T-helper 1 cell treated with Interleukin-12 subunit alpha and Interleukin-12 subunit beta and Interleukin-4 antibody, amounts not matched to agents 30 μg/mL and 1 μg/mL, for 36 hours (primary cell): ENCODE measurements at regions not wholly inside any gene's neighbourhood (a gene's known extent, or its start where the extent isn't known, plus 50 kb on each side); places are given as distances from the start of the nearest gene placed in this dataset.

Experiments used
- H3K27ac Mint-ChIP-seq: one replicate; pipeline ENCODE4 v1.8.0; 2021; ENCODE audit warnings: mild to moderate bottlenecking, mixed read lengths
- H3K27me3 Mint-ChIP-seq: one replicate; pipeline ENCODE4 v1.8.0; 2021; ENCODE audit warnings: low read depth, mixed read lengths
- H3K36me3 Mint-ChIP-seq: one replicate; pipeline ENCODE4 v1.8.0; 2021; ENCODE audit warnings: low read depth, mixed read lengths
- H3K4me1 Mint-ChIP-seq: one replicate; pipeline ENCODE4 v1.8.0; 2021; ENCODE audit warnings: low read depth, mixed read lengths
- H3K4me3 Mint-ChIP-seq: one replicate; pipeline ENCODE4 v1.8.0; 2021; ENCODE audit warnings: mild to moderate bottlenecking, moderate library complexity, mixed read lengths
- H3K9me3 Mint-ChIP-seq: one replicate; pipeline ENCODE4 v1.8.0; 2021; ENCODE audit warnings: mixed read lengths

DNA sequence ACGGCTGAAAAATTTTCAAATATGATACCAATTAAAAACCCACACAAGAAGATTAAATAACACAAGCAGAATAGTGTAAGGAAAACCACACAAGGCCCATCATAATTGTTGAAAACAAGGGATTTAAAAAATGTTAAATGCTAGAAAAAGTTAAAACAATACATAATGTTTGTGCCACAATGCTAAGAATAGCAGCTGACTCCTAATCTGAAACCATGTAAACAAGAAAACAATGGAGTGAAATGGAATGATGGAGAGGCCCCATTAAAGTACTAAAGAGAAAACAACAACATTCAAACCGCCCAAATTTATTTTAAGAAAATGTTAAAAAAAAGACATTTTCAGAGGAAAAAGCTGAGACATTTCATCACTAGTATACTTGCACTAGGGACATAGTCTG lies 663.6 kb upstream of the NCAM2 start:
- no peak overlapping the region for H3K27ac Mint-ChIP-seq
- H3K9me3 Mint-ChIP-seq = peaks cover 23% of the 10 kb centered on the region
- H3K4me1 Mint-ChIP-seq = no peaks in the 10 kb centered on the region
- H3K27me3 Mint-ChIP-seq = no peaks in the 10 kb centered on the region
- H3K36me3 Mint-ChIP-seq = no peaks in the 10 kb centered on the region
- no peak overlapping the region for H3K4me3 Mint-ChIP-seq

DNA sequence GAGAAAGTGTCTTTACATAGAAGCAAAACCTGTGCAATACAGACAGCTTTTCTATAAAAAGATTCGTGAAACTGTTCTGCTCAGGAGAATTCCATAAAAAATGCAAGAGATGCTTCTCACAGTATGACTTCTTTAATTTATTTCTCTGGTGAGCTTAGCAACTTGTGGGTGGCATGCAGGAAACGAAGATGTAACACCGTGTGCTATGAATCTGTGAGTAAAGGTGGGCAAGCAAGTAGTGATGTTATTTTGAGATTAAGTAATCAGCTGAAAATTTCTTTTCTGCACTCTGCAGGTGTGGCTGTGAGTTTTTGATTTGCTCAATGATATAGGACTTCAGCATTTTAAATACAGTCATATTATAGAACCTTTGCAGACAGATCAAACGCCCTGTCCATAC lies 656.8 kb upstream of the NCAM2 start:
- Mint-ChIP-seq H3K4me3 (no peak overlapping the region), H3K27me3 (no peaks in the 10 kb centered on the region), H3K36me3 (no peaks in the 10 kb centered on the region), H3K4me1 (no peaks in the 10 kb centered on the region), H3K27ac (no peak overlapping the region), H3K9me3 (peaks cover 20% of the 10 kb centered on the region)

DNA sequence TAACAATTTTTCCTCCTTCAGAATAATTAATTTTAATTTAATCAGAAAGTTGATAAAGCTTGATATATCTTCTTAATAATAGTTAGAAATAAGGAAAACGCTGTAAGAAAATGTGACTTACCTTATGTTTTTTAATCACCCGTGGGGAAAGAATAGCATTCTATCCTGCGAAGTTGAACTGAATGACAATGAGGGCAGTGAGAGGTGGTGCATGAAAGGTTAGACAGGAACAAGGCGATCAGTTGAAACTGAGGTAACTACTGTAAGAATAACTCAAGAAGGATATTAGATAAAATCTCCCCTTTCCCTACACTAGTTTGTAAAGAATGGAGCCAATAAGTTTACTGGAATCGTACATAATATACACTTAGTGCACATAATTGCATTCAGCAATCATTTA lies 655.0 kb upstream of the NCAM2 start:
- H3K9me3 Mint-ChIP-seq = peaks cover 33% of the 10 kb centered on the region
- H3K27ac Mint-ChIP-seq = no peak overlapping the region
- no peak overlapping the region for H3K4me3 Mint-ChIP-seq
- H3K4me1 Mint-ChIP-seq = no peaks in the 10 kb centered on the region
- no peaks in the 10 kb centered on the region for H3K36me3 Mint-ChIP-seq
- H3K27me3 Mint-ChIP-seq = no peaks in the 10 kb centered on the region

DNA sequence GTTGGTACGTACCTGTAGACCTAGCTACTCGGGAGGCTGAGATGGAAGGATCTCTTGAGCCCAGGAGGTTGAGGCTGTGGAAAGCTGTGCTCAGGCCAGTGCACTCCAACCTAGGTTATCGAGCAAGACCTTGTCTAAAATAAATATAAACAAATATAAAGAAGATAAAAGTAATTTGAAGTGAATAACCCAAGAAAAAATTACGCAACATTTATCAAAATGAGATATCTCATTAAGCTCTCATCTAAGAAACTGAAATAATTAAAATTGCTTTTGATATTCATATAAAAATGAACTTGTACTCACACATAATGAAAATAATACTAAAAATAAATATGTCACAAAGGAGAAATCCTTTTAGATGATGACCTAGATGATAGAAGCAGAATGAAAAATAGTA lies 647.1 kb upstream of the NCAM2 start:
- peaks cover 38% of the 10 kb centered on the region for H3K9me3 Mint-ChIP-seq
- no peaks in the 10 kb centered on the region for H3K4me1 Mint-ChIP-seq
- no peak overlapping the region for H3K27ac Mint-ChIP-seq
- no peaks in the 10 kb centered on the region for H3K36me3 Mint-ChIP-seq
- no peaks in the 10 kb centered on the region for H3K27me3 Mint-ChIP-seq
- H3K4me3 Mint-ChIP-seq = no peak overlapping the region

DNA sequence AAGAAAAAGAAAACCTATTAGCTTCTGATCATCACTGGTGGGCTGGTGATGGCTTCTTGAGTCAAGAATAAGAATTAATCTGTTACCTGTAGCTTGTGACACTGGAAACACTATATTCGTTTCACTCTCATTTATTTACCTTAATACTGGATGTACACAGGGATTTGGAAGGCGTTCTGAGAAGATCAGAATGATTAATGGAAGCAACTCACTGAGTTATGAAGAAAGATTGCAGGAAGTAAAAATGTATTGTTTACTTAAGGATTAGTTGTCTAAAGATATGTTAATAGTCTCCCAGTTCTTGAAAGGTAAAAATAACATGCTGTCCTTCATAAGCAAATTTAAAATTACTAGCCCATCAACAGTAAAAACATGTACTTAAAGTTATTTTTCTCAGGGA lies 644.9 kb upstream of the NCAM2 start:
- H3K4me3 Mint-ChIP-seq = no peak overlapping the region
- no peaks in the 10 kb centered on the region for H3K27me3 Mint-ChIP-seq
- no peaks in the 10 kb centered on the region for H3K4me1 Mint-ChIP-seq
- H3K27ac Mint-ChIP-seq = no peak overlapping the region
- peaks cover 25% of the 10 kb centered on the region for H3K9me3 Mint-ChIP-seq
- no peaks in the 10 kb centered on the region for H3K36me3 Mint-ChIP-seq

- Mint-ChIP-seq H3K36me3 (no peaks in the 10 kb centered on the region), H3K27me3 (no peaks in the 10 kb centered on the region), H3K4me1 (no peaks in the 10 kb centered on the region), H3K27ac (no peak overlapping the region), H3K9me3 (peaks cover 24% of the 10 kb centered on the region), H3K4me3 (no peak overlapping the region)
Observed at GRCh38 chr21:20373031-20373430, 625.2 kb upstream of the NCAM2 start.

DNA sequence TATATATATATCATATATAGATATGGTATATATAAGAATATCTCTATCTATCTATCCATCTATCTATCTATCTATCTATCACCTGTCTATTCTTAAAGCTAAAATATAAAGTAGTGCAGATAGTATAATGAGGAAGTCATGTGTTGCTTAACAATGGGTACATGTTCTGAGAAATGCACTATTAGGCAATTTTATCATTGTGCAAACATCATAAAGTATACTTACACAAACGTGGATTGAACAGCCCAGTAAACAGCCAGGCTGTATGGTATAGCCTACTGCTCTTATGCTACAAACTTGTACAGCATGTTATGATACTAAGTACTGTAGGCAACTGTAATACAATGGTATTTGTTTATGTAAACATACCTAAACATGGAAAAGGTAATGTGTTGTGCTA lies 621.0 kb upstream of the NCAM2 start:
- H3K27me3 Mint-ChIP-seq = no peaks in the 10 kb centered on the region
- no peak overlapping the region for H3K27ac Mint-ChIP-seq

GRCh38 chr21:20388400-20388799 lies 609.8 kb upstream of the NCAM2 start:
- no peaks in the 10 kb centered on the region for H3K4me1 Mint-ChIP-seq
- H3K27ac Mint-ChIP-seq = no peak overlapping the region
- no peaks in the 10 kb centered on the region for H3K36me3 Mint-ChIP-seq
- no peaks in the 10 kb centered on the region for H3K27me3 Mint-ChIP-seq
- peaks cover 62% of the 10 kb centered on the region for H3K9me3 Mint-ChIP-seq
- H3K4me3 Mint-ChIP-seq = no peak overlapping the region

More for the DNA sequence above, 621.0 kb upstream of the NCAM2 start:
- H3K4me1 Mint-ChIP-seq = no peaks in the 10 kb centered on the region
- no peak overlapping the region for H3K4me3 Mint-ChIP-seq
- H3K36me3 Mint-ChIP-seq = no peaks in the 10 kb centered on the region
- H3K9me3 Mint-ChIP-seq = peaks cover 31% of the 10 kb centered on the region

DNA sequence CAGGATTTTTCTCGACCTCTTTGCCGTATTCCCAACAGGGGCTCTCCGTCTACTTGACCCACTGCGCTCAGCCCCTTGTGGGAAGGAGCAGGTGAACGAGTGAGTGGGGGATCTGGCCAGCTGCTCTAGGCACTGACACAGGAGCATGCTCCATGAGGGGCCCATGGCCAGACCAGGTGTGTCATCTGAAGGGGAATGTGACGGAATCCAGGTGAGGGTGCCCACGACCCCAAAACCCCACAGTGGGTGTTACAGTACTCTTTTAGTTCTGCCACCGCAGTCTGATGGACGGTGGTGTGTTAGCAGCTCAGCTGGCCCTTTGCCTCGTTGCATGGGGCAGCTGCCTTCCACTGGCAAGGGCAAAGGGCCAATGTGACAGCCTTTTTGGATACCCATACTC lies 601.4 kb upstream of the NCAM2 start:
- H3K36me3 Mint-ChIP-seq = no peaks in the 10 kb centered on the region

DNA sequence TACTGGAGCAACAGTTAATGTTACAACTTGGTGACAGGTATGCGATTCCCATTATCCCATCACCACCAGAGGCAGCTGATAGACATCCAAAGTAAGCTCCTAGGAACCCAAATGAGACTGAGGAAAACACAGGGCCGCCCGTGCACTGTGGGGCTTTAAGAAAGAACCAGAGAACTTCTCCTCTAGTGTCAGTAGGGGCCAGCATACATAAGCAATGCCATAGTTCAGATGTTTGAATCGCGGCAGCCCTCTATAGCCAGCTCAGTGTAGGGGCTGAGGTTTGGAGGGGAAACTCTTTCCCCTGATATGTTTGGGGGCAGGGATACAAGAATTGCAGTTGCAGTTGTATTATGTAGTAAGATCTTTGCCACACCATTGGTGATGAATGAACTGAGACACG lies 593.3 kb upstream of the NCAM2 start:
- H3K36me3 Mint-ChIP-seq = no peaks in the 10 kb centered on the region
- no peaks in the 10 kb centered on the region for H3K4me1 Mint-ChIP-seq
- H3K27me3 Mint-ChIP-seq = no peaks in the 10 kb centered on the region
- H3K4me3 Mint-ChIP-seq = no peak overlapping the region
- no peak overlapping the region for H3K27ac Mint-ChIP-seq
- H3K9me3 Mint-ChIP-seq = peaks cover 34% of the 10 kb centered on the region

More for the DNA sequence above, 601.4 kb upstream of the NCAM2 start:
- Mint-ChIP-seq H3K4me1 (no peaks in the 10 kb centered on the region), H3K27me3 (no peaks in the 10 kb centered on the region), H3K27ac (no peak overlapping the region), H3K9me3 (peaks cover 31% of the 10 kb centered on the region), H3K4me3 (no peak overlapping the region)

GRCh38 chr21:20418353-20418752 lies 579.9 kb upstream of the NCAM2 start:
- no peak overlapping the region for H3K27ac Mint-ChIP-seq
- H3K4me3 Mint-ChIP-seq = no peak overlapping the region
- H3K36me3 Mint-ChIP-seq = no peaks in the 10 kb centered on the region
- H3K9me3 Mint-ChIP-seq = peaks cover 38% of the 10 kb centered on the region
- H3K27me3 Mint-ChIP-seq = no peaks in the 10 kb centered on the region
- no peaks in the 10 kb centered on the region for H3K4me1 Mint-ChIP-seq

GRCh38 chr21:20419772-20420171 lies 578.4 kb upstream of the NCAM2 start:
- no peaks in the 10 kb centered on the region for H3K27me3 Mint-ChIP-seq
- H3K4me1 Mint-ChIP-seq = no peaks in the 10 kb centered on the region
- H3K9me3 Mint-ChIP-seq = peaks cover 35% of the 10 kb centered on the region
- no peak overlapping the region for H3K4me3 Mint-ChIP-seq
- H3K36me3 Mint-ChIP-seq = no peaks in the 10 kb centered on the region
- H3K27ac Mint-ChIP-seq = no peak overlapping the region

- no peaks in the 10 kb centered on the region for H3K36me3 Mint-ChIP-seq
- no peaks in the 10 kb centered on the region for H3K27me3 Mint-ChIP-seq
- no peaks in the 10 kb centered on the region for H3K4me1 Mint-ChIP-seq
- H3K27ac Mint-ChIP-seq = no peak overlapping the region
- H3K9me3 Mint-ChIP-seq = peaks cover 46% of the 10 kb centered on the region
- no peak overlapping the region for H3K4me3 Mint-ChIP-seq
Observed at GRCh38 chr21:20424943-20425342, 573.3 kb upstream of the NCAM2 start.

GRCh38 chr21:20425856-20426255 lies 572.4 kb upstream of the NCAM2 start:
- no peak overlapping the region for H3K4me3 Mint-ChIP-seq

DNA sequence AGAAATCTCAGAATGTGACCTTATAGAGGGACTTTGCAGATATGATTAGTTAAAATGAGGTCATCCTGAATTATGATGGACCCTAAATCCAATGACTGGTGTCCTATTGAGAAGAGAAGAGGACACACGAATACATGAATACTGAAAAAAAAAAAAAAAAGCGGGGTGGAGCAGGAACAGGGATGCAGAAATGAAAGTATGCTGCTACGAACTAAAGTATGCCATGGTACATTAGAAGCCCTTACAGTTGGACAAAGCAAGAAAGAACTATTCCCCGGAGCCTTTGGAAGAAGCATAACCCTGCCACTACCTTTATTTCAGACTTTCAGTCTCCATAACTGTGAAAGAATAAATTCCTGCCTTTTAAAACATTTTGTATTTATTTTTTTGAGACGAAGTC lies 557.9 kb upstream of the NCAM2 start:
- Mint-ChIP-seq H3K27me3 (no peaks in the 10 kb centered on the region), H3K4me1 (no peaks in the 10 kb centered on the region), H3K36me3 (no peaks in the 10 kb centered on the region), H3K4me3 (no peak overlapping the region), H3K9me3 (peaks cover 36% of the 10 kb centered on the region), H3K27ac (no peak overlapping the region)

More at GRCh38 chr21:20425856-20426255, 572.4 kb upstream of the NCAM2 start:
- Mint-ChIP-seq H3K4me1 (no peaks in the 10 kb centered on the region), H3K27ac (no peak overlapping the region), H3K36me3 (no peaks in the 10 kb centered on the region), H3K9me3 (peaks cover 41% of the 10 kb centered on the region), H3K27me3 (no peaks in the 10 kb centered on the region)

DNA sequence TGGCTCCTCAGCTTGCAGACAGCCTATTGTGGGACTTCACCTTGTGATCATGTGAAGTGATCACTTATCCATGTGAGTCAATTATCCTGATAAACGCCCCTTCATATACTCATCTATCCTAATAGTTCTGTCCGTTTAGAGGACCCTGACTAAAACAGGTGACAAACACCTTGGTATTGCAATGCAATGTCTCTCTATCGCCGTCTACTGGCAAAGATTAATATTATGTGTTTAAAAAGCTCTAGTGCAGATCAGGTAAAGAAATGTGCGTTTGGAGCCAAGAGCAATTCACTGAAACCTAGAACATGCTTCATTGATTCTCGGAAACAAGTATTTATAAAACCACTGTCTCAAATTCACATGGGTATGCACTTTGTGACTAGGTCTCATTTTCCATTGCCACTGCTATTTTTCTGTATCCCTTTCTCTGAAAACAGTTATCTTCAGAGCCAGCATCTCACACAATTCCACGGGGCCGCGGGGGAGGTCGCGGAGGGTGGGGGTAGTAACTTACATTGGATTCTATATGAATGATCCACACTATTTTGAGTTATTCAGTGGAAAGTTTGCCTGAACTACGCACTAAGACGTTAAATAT lies 554.6 kb upstream of the NCAM2 start:
- Mint-ChIP-seq H3K4me1 (no peaks in the 10 kb centered on the region), H3K4me3 (no peak overlapping the region), H3K9me3 (peaks cover 23% of the 10 kb centered on the region), H3K27me3 (no peaks in the 10 kb centered on the region), H3K36me3 (no peaks in the 10 kb centered on the region), H3K27ac (no peak overlapping the region)
